H1 (cell line): ENCODE measurements at regions not wholly inside any gene's neighbourhood (a gene's known extent, or its start where the extent isn't known, plus 50 kb on each side); places are given as distances from the start of the nearest gene placed in this dataset.

ENCODE experiments used
- CTCF ChIA-PET: fragments of 300-600 bp; sonication (Branson Sonifier 250); formaldehyde crosslinking; loops from one replicate; lab custom pipeline; 2021; ENCODE audit not compliant: partially characterized antibody; lab: Charles Lee
- POLR2A ChIA-PET: fragments of 300-600 bp; sonication (Branson Sonifier 250); formaldehyde crosslinking; loops from one replicate; lab custom pipeline; 2021; ENCODE audit warnings: inconsistent platforms; ENCODE audit not compliant: partially characterized antibody; lab: Charles Lee
- DNase-seq, 2 experiments: peaks; one replicate each; pipeline versions ENCODE4 v3.0.0 to v3.0.0-alpha.2; 2010 to 2022; ENCODE audit warnings: low spot score in 2 of 2, low read depth in 1 of 2, mixed read lengths in 1 of 2
- FAIRE-seq: peaks from 2 replicates; lab custom pipeline; 2011; peaks lifted over from hg19 to GRCh38; lab: Jason Lieb, UNC
- H2AFZ ChIP-seq: 2 replicates; pipeline ENCODE4 v1.8.1; 2012; ENCODE audit warnings: low read length, inconsistent platforms
- H2AK5ac ChIP-seq: 2 replicates; pipeline ENCODE4 v1.6.1; 2013; ENCODE audit warnings: low read depth, low read length
- H2BK120ac ChIP-seq: replicated peaks from 2 replicates; pipeline ENCODE3; 2013; ENCODE audit warnings: low read depth, low read length, inconsistent platforms
- H2BK12ac ChIP-seq: 2 replicates; pipeline ENCODE4 v1.6.1; 2013; ENCODE audit warnings: low read depth, low read length
- H2BK15ac ChIP-seq: 2 replicates; pipeline ENCODE4 v1.6.1; 2013; ENCODE audit warnings: low read length
- H2BK20ac ChIP-seq: 2 replicates; pipeline ENCODE4 v1.6.1; 2013; ENCODE audit warnings: low read length
- H2BK5ac ChIP-seq: 2 replicates; pipeline ENCODE4 v1.6.1; 2013; ENCODE audit warnings: low read depth, low read length
- H3K14ac ChIP-seq: 2 replicates; pipeline ENCODE4 v1.6.1; 2013; ENCODE audit warnings: inconsistent platforms; ENCODE audit not compliant: insufficient read length
- H3K18ac ChIP-seq: 2 replicates; pipeline ENCODE4 v1.6.1; 2013; ENCODE audit warnings: low read length; ENCODE audit errors: extremely low read depth
- H3K23ac ChIP-seq: 2 replicates; pipeline ENCODE4 v1.6.1; 2013; ENCODE audit warnings: inconsistent platforms; ENCODE audit not compliant: insufficient read length
- H3K23me2 ChIP-seq: 2 replicates; pipeline ENCODE4 v1.6.1; 2013; ENCODE audit warnings: low read depth, low read length
- H3K27ac ChIP-seq: 2 replicates; pipeline ENCODE4 v1.6.1; 2011; ENCODE audit warnings: low read depth, low read length, inconsistent platforms
- H3K27me3 ChIP-seq, 4 experiments: replicated peaks in 1 of 4; 1 replicate in 1 of 4; 2 replicates in 3 of 4; pipeline versions ENCODE4 v1.6.1 to v1.8.1; 2011 to 2013; ENCODE audit warnings: low read length in 3 of 4, mild to moderate bottlenecking in 3 of 4, inconsistent platforms in 2 of 4, mixed read lengths in 2 of 4, moderate library complexity in 1 of 4; ENCODE audit not compliant: control insufficient read depth in 3 of 4, insufficient read depth in 3 of 4; ENCODE audit errors: extremely low read depth in 1 of 4
- H3K36me3 ChIP-seq, 4 experiments: 2 replicates each; pipeline versions ENCODE4 v1.6.1 to v1.8.1; 2011 to 2013; ENCODE audit warnings: mild to moderate bottlenecking in 4 of 4, low read length in 3 of 4, moderate library complexity in 2 of 4, control low read depth in 1 of 4, inconsistent platforms in 1 of 4; ENCODE audit not compliant: insufficient read depth in 4 of 4, control insufficient read depth in 2 of 4
- H3K4ac ChIP-seq: replicated peaks from 2 replicates; pipeline ENCODE3; 2013; ENCODE audit warnings: low read length, low read depth, mixed read lengths, inconsistent platforms; ENCODE audit not compliant: insufficient read length
- H3K4me1 ChIP-seq, 4 experiments: replicated peaks in 1 of 4; 1 replicate in 1 of 4; 2 replicates in 3 of 4; pipeline versions ENCODE4 v1.6.1 to v1.8.1; 2011 to 2013; ENCODE audit warnings: low read length in 3 of 4, inconsistent platforms in 2 of 4, mixed read lengths in 1 of 4; ENCODE audit not compliant: insufficient read depth in 4 of 4, control insufficient read depth in 3 of 4
- H3K4me2 ChIP-seq, 2 experiments: 2 replicates each; pipeline versions ENCODE4 v1.6.1 to v1.8.1; 2011 to 2013; ENCODE audit warnings: low read depth in 2 of 2, low read length in 2 of 2, control low read depth in 1 of 2, inconsistent platforms in 1 of 2, mild to moderate bottlenecking in 1 of 2; ENCODE audit not compliant: insufficient read depth in 1 of 2
- H3K4me3 ChIP-seq, 4 experiments: fragments of 200-600, 300-600 bp in 1 of 4; sonication (generic), shearing (Covaris generic), sonication (Bioruptor Twin) in 1 of 4; 2 replicates each; pipeline versions ENCODE4 v1.5.1 to v1.8.1; 2011 to 2016; ENCODE audit warnings: low read length in 4 of 4, low read depth in 3 of 4, control low read depth in 2 of 4, inconsistent platforms in 2 of 4, mild to moderate bottlenecking in 2 of 4, mixed read lengths in 1 of 4, moderate library complexity in 1 of 4; ENCODE audit not compliant: insufficient read depth in 2 of 4; ENCODE audit errors: extremely low read depth in 1 of 4
- H3K56ac ChIP-seq: replicated peaks from 2 replicates; pipeline ENCODE3; 2013; ENCODE audit warnings: low read depth, mild to moderate bottlenecking, mixed read lengths, low read length, inconsistent platforms; ENCODE audit not compliant: insufficient read length
- H3K79me1 ChIP-seq: 2 replicates; pipeline ENCODE4 v1.6.1; 2013; ENCODE audit warnings: low read depth, low read length, control low read depth
- H3K79me2 ChIP-seq, 2 experiments: 2 replicates each; pipeline versions ENCODE4 v1.6.1 to v1.8.1; 2012 to 2013; ENCODE audit warnings: low read length in 2 of 2, mild to moderate bottlenecking in 2 of 2, inconsistent platforms in 1 of 2; ENCODE audit not compliant: insufficient read depth in 2 of 2, control insufficient read depth in 1 of 2
- H3K9ac ChIP-seq, 4 experiments: replicated peaks in 1 of 4; 1 replicate in 1 of 4; 2 replicates in 3 of 4; pipeline versions ENCODE4 v1.6.1 to v1.8.1; 2011 to 2013; ENCODE audit warnings: low read depth in 3 of 4, low read length in 3 of 4, control low read depth in 2 of 4, mild to moderate bottlenecking in 2 of 4, moderate library complexity in 2 of 4, inconsistent platforms in 1 of 4; ENCODE audit errors: extremely low read depth in 1 of 4
- H3K9me3 ChIP-seq, 2 experiments: 2 replicates each; pipeline versions ENCODE4 v1.6.1 to v1.8.1; 2012 to 2013; ENCODE audit warnings: mild to moderate bottlenecking in 2 of 2, moderate library complexity in 2 of 2, control low read depth in 1 of 2, inconsistent platforms in 1 of 2, low read depth in 1 of 2, low read length in 1 of 2, mixed read lengths in 1 of 2; ENCODE audit not compliant: insufficient read depth in 2 of 2
- H4K20me1 ChIP-seq, 2 experiments: replicated peaks in 1 of 2; 2 replicates each; pipeline versions ENCODE3 to v1.8.1; 2011 to 2013; ENCODE audit warnings: inconsistent platforms in 2 of 2, low read length in 2 of 2, mild to moderate bottlenecking in 1 of 2; ENCODE audit not compliant: insufficient read depth in 2 of 2, control insufficient read depth in 1 of 2
- H4K5ac ChIP-seq: 2 replicates; pipeline ENCODE4 v1.6.1; 2013; ENCODE audit warnings: low read length, low read depth, mixed read lengths, inconsistent platforms; ENCODE audit not compliant: insufficient read length
- H4K8ac ChIP-seq: 2 replicates; pipeline ENCODE4 v1.8.0; 2013; ENCODE audit warnings: mild to moderate bottlenecking, moderate library complexity, low read length, inconsistent platforms; ENCODE audit not compliant: insufficient read depth; ENCODE audit errors: extremely low read depth
- H4K91ac ChIP-seq: replicated peaks from 2 replicates; pipeline ENCODE3; 2013; ENCODE audit warnings: low read length, mixed read lengths, inconsistent platforms; ENCODE audit not compliant: insufficient read length
- CBX5 ChIP-seq: fragments of 300-800, 300-1000 bp; sonication (generic); IDR thresholded peaks from 2 replicates; pipeline ENCODE4 v1.7.1; 2016; ENCODE audit warnings: antibody characterized with exemption, low read length, low read depth
- CHD1 ChIP-seq: IDR thresholded peaks from 2 replicates; pipeline ENCODE4 v1.6.1; 2012; ENCODE audit warnings: low read depth, low read length, improper control_type of control experiment
- CHD2 ChIP-seq: IDR thresholded peaks from 2 replicates; pipeline ENCODE4 v1.6.1; 2012; ENCODE audit warnings: low read length, improper control_type of control experiment
- KDM5A ChIP-seq: fragments of 200-600 bp; IDR thresholded peaks from 2 replicates; pipeline ENCODE4 v1.7.1; 2012; ENCODE audit warnings: mild to moderate bottlenecking, low read length, inconsistent platforms, mixed read lengths
- RAD21 ChIP-seq, 2 experiments: IDR thresholded peaks in 1 of 2; conservative IDR thresholded peaks in 1 of 2; 2 replicates each; pipeline ENCODE4 v1.6.1; 2011; ENCODE audit warnings: low read depth in 2 of 2, low read length in 2 of 2, improper control_type of control experiment in 1 of 2, inconsistent platforms in 1 of 2, mild to moderate bottlenecking in 1 of 2, moderate library complexity in 1 of 2
- RBBP5 ChIP-seq: IDR thresholded peaks from 2 replicates; pipeline ENCODE4 v1.7.1; 2012; ENCODE audit warnings: low read depth, mild to moderate bottlenecking, inconsistent platforms, low read length, moderate library complexity, borderline replicate concordance
- RFX5 ChIP-seq: IDR thresholded peaks from 2 replicates; pipeline ENCODE4 v1.6.1; 2011; ENCODE audit warnings: low read depth, low read length, improper control_type of control experiment, borderline replicate concordance
- RXRA ChIP-seq: IDR thresholded peaks from 2 replicates; pipeline ENCODE4 v1.6.1; 2011; ENCODE audit warnings: low read depth, mild to moderate bottlenecking, low read length, moderate library complexity; ENCODE audit not compliant: insufficient read depth
- SIX5 ChIP-seq: IDR thresholded peaks from 2 replicates; pipeline ENCODE4 v1.6.1; 2011; ENCODE audit warnings: mild to moderate bottlenecking, low read depth, low read length
- SRF ChIP-seq: IDR thresholded peaks from 2 replicates; pipeline ENCODE4 v1.6.1; 2011; ENCODE audit warnings: mild to moderate bottlenecking, low read depth, low read length, moderate library complexity
- TCF12 ChIP-seq: IDR thresholded peaks from 2 replicates; pipeline ENCODE4 v1.6.1; 2011; ENCODE audit warnings: low read depth, mild to moderate bottlenecking, low read length
- TEAD4 ChIP-seq: IDR thresholded peaks from 2 replicates; pipeline ENCODE4 v1.6.1; 2012; ENCODE audit warnings: low read depth, low read length, inconsistent platforms, mixed read lengths
- ZNF274 ChIP-seq: IDR thresholded peaks from 2 replicates; pipeline ENCODE4 v1.7.0; 2012; ENCODE audit warnings: low read length, borderline replicate concordance; ENCODE audit errors: extremely low read depth
- WGBS, 2 experiments: shearing (Covaris generic) in 1 of 2; methylation state at CpG; one replicate each; pipeline versions ENCODE4 v1.1.6 to v1.1.7; 2013 to 2015; ENCODE audit warnings: low lambda C conversion rate in 2 of 2, mixed read lengths in 2 of 2, inconsistent platforms in 1 of 2, low coverage in 1 of 2, missing lambda C conversion rate in 1 of 2; ENCODE audit not compliant: insufficient replicate concordance in 2 of 2, insufficient coverage in 1 of 2, insufficient read length in 1 of 2; ENCODE audit errors: extremely low coverage in 1 of 2, missing lambda C conversion rate in 1 of 2; 5-methylcytosine and 5-hydroxymethylcytosine counted together

DNA sequence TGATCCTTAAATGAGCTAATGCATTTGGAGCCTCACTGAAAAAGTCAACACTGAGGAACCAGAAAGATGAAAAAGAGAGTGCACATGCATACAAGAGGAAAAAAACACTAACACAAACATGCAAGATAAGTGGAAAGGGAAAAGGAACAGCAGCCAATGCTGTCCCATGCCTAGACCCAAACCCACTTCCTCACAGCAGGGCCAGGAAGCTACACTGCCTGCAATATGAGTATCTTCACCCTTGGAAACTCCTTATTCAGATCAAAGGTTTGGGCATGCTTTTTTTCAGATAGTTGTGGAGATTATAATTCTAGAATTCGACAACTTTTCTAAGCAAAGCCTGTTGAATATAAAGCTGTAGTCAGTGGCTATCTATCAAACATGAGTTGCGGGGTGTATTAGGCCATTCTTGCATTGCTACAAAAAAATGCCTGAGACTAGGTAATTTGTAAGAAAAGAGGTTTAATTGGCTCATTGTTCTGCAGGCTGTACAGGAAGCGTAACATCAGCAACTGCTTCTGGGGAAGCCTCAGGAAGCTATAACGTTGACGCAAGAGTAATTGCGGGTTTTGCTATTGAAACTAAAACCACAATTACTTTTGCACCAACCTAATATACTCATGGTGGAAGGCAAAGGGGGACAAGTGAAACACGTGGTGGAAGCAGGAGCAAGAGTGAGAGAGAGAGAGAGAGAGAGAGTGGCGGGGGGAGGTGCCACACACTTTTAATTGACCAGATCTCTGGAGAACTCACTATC is 138.2 kb downstream of the MBD2 start:
- Histone ChIP-seq H2BK12ac (no peak overlapping the region), H3K9ac (no peak overlapping the region), H2BK120ac (no peak overlapping the region), H3K4me1 (peaks cover 0 to 3% (median 1%) of the 10 kb centered on the region in 4 experiments; a peak in 1 of 7 replicates), H3K27ac (no peak overlapping the region), H2AK5ac (no peak overlapping the region), H3K14ac (no peak overlapping the region), H3K56ac (no peak overlapping the region), H4K20me1 (no peaks in the 10 kb centered on the region), H2BK20ac (no peak overlapping the region), H3K79me2 (no peaks in the 10 kb centered on the region), H3K79me1 (no peaks in the 10 kb centered on the region), H3K27me3 (no peaks in the 10 kb centered on the region), H2BK5ac (no peak overlapping the region), H2AFZ (peak overlapping the region; percentile 26; the same call in 1 of the 2 replicates), H3K36me3 (no peaks in the 10 kb centered on the region; a peak in 1 of 8 replicates), H3K4ac (no peak overlapping the region), H3K23ac (no peak overlapping the region), H3K4me3 (no peak overlapping the region), H3K9me3 (peaks cover 10 to 15% of the 10 kb centered on the region in 2 experiments; a peak in 3 of 4 replicates), H3K23me2 (no peaks in the 10 kb centered on the region), H4K5ac (no peak overlapping the region), H3K18ac (no peak overlapping the region), H3K4me2 (no peak overlapping the region), H4K91ac (no peak overlapping the region), H2BK15ac (no peak overlapping the region), H4K8ac (no peak overlapping the region)
- DNase-seq, result no peak
- TF ChIP-seq RAD21 (IDR thresholded peaks at IDR 0.05 in 1 of 2, conservative IDR thresholded peaks at IDR 0.05 in 1 of 2; ENCODE audit: low read depth in 2 of 2, low read length in 2 of 2), result no peak
- no peak for TF ChIP-seq SIX5
- TF ChIP-seq CHD2, result no peak
- no peak for TF ChIP-seq RFX5
- TF ChIP-seq CHD1, result no peak
- no peak for TF ChIP-seq TCF12
- TF ChIP-seq RXRA, result no peak
- no peak for TF ChIP-seq KDM5A
- TF ChIP-seq ZNF274, result no peak
- no peak for TF ChIP-seq CBX5
- TF ChIP-seq TEAD4, result no peak
- TF ChIP-seq RBBP5, result no peak
- TF ChIP-seq SRF, result no peak
- 77% methylated on average over 8 of the region's 8 CpGs; no CpG with 5 or more reads in 1 of the 2 experiments for WGBS, 2 experiments
- no peak for FAIRE-seq
- CTCF ChIA-PET, result interaction anchor here (1.3 kb wide), 1 partner anchor 34 kb away, joined by 4 read pairs; no protein-coding TSS in a partner anchor
- POLR2A ChIA-PET, result no interaction called here
